HepG2 (cell line): ENCODE measurements at regions not wholly inside any gene's neighbourhood (a gene's known extent, or its start where the extent isn't known, plus 50 kb on each side); places are given as distances from the start of the nearest gene placed in this dataset.

Experiments
- CEBPG ChIP-seq: IDR thresholded peaks from 2 replicates; pipeline ENCODE4 v1.6.1; 2016
- EED ChIP-seq: sonication (generic); formaldehyde crosslinking; IDR thresholded peaks from 2 replicates; pipeline ENCODE4 v1.5.0; 2020; ENCODE audit warnings: mild to moderate bottlenecking, missing genetic modification reagents
- ELF4 ChIP-seq: sonication (generic); formaldehyde crosslinking; IDR thresholded peaks from 2 replicates; pipeline ENCODE4 v1.5.0; 2020; ENCODE audit warnings: missing genetic modification reagents, mild to moderate bottlenecking, moderate library complexity, borderline replicate concordance
- GATA4 ChIP-seq: sonication (generic); IDR thresholded peaks from 2 replicates; pipeline ENCODE4 v1.6.1; 2016; ENCODE audit warnings: antibody characterized with exemption, low read depth, borderline replicate concordance
- ISL2 ChIP-seq: sonication (generic); formaldehyde crosslinking; IDR thresholded peaks from 2 replicates; pipeline ENCODE4 v1.5.0; 2020; ENCODE audit warnings: missing genetic modification reagents
- KDM2A ChIP-seq: sonication (generic); formaldehyde crosslinking; IDR thresholded peaks from 2 replicates; pipeline ENCODE4 v1.4.0; 2020; ENCODE audit warnings: low read depth, missing genetic modification reagents, borderline replicate concordance
- KLF12 ChIP-seq: sonication (generic); formaldehyde crosslinking; IDR thresholded peaks from 2 replicates; pipeline ENCODE4 v1.4.0; 2020; ENCODE audit warnings: missing genetic modification reagents, borderline replicate concordance
- NBN ChIP-seq: fragments of 450-650 bp; conservative IDR thresholded peaks from 2 replicates; pipeline ENCODE4 v1.6.1; 2017
- PRMT3 ChIP-seq: sonication (generic); formaldehyde crosslinking; IDR thresholded peaks from 2 replicates; pipeline ENCODE4 v1.8.1; 2022; ENCODE audit warnings: low read depth, mild to moderate bottlenecking, moderate library complexity, missing genetic modification reagents, borderline replicate concordance
- SAP130 ChIP-seq: IDR thresholded peaks from 2 replicates; pipeline ENCODE4 v1.6.1; 2016; ENCODE audit warnings: low read depth
- SMAD3 ChIP-seq: sonication (generic); formaldehyde crosslinking; IDR thresholded peaks from 2 replicates; pipeline ENCODE4 v1.4.0; 2020; ENCODE audit warnings: missing genetic modification reagents
- ZBTB49 ChIP-seq: sonication (generic); formaldehyde crosslinking; IDR thresholded peaks from 2 replicates; pipeline ENCODE4 v1.4.0; 2020; ENCODE audit warnings: missing genetic modification reagents, borderline replicate concordance
- ZFP82 ChIP-seq: sonication (generic); formaldehyde crosslinking; IDR thresholded peaks from 2 replicates; pipeline ENCODE4 v1.5.1; 2020; ENCODE audit warnings: mild to moderate bottlenecking, missing genetic modification reagents, borderline replicate concordance
- ZFP90 ChIP-seq: sonication (generic); formaldehyde crosslinking; IDR thresholded peaks from 2 replicates; pipeline ENCODE4 v1.8.0; 2022; ENCODE audit warnings: missing genetic modification reagents, mild to moderate bottlenecking, inconsistent platforms, borderline replicate concordance
- ZNF142 ChIP-seq: sonication (generic); formaldehyde crosslinking; IDR thresholded peaks from 2 replicates; pipeline ENCODE4 v1.4.0; 2020; ENCODE audit warnings: missing genetic modification reagents
- ZNF597 ChIP-seq: sonication (generic); formaldehyde crosslinking; IDR thresholded peaks from 2 replicates; pipeline ENCODE4 v1.5.0; 2020; ENCODE audit warnings: missing genetic modification reagents
- ZNF607 ChIP-seq: sonication (generic); formaldehyde crosslinking; IDR thresholded peaks from 2 replicates; pipeline ENCODE4 v1.5.1; 2020; ENCODE audit warnings: missing genetic modification reagents, mild to moderate bottlenecking, borderline replicate concordance
- TF ChIP-seq, protein P1 (sequence below), 2 experiments: sonication (generic) in 1 of 2; formaldehyde crosslinking in 1 of 2; IDR thresholded peaks; 2 replicates each; pipeline versions ENCODE4 v1.4.0 to v1.6.1; 2018 to 2020; ENCODE audit warnings: missing genetic modification reagents in 2 of 2, borderline replicate concordance in 1 of 2, low read depth in 1 of 2, mild to moderate bottlenecking in 1 of 2, missing biosample characterization in 1 of 2

DNA sequence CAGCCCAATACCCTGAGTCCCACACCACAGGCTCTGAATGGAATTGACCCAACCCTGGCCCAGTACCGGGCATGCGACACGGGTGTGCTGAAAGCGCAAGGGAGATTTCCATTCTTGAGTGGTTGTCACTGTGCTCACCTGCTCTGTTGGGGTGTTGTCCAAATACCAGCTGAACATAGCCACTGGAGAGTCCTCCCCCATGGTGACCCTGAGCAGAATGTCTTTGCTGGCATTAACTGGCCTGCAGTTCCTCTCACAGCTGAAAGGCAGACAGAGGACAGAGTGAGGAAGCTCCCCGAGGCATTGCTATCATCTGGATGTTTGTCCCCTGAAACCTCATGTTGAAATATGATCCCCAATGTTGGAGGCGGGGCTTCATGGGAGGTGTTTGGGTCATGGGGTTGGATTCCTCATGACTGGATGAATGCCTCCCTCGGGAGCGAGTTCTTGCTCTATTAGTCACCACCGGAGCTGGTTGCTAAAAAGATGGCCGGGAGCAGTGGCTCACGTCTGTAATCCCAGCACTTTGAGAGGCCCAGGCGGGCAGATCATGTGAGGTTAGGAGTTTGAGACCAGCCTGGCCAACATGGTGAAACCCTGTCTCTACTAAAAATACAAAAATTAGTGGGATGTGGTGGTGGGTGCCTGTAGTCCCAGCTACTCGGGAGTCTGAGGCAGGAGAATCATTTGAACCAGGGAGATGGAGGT lies 57.3 kb upstream of the BCO1 start (continued):
- TF ChIP-seq ZBTB49 (CRISPR knock-in tag) (no peak), KDM2A (0 out of 2 replicates have a peak, but pooled peaks have one; percentile 35), ZFP82 (CRISPR knock-in tag) (no peak), ZNF607 (CRISPR knock-in tag) (no peak), SMAD3 (CRISPR knock-in tag) (peak; percentile 72), EED (CRISPR knock-in tag) (no peak), KLF12 (CRISPR knock-in tag) (no peak), ELF4 (CRISPR knock-in tag) (no peak), ZNF597 (CRISPR knock-in tag) (no peak), CEBPG (CRISPR knock-in tag) (peak; percentile 25), ZNF142 (CRISPR knock-in tag) (no peak), ISL2 (CRISPR knock-in tag) (no peak), PRMT3 (CRISPR knock-in tag) (no peak), GATA4 (no peak), SAP130 (CRISPR knock-in tag) (peak; percentile 84), ZFP90 (CRISPR knock-in tag) (peak; percentile 76; the same call in 1 of the 2 replicates), NBN (no peak)
- TF ChIP-seq, protein P1, sequence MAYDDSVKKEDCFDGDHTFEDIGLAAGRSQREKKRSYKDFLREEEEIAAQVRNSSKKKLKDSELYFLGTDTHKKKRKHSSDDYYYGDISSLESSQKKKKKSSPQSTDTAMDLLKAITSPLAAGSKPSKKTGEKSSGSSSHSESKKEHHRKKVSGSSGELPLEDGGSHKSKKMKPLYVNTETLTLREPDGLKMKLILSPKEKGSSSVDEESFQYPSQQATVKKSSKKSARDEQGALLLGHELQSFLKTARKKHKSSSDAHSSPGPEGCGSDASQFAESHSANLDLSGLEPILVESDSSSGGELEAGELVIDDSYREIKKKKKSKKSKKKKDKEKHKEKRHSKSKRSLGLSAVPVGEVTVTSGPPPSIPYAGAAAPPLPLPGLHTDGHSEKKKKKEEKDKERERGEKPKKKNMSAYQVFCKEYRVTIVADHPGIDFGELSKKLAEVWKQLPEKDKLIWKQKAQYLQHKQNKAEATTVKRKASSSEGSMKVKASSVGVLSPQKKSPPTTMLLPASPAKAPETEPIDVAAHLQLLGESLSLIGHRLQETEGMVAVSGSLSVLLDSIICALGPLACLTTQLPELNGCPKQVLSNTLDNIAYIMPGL (CRISPR knock-in tag; IDR thresholded peaks at IDR 0.05; ENCODE audit: borderline replicate concordance in 1 of 2, low read depth in 1 of 2) = no peak
